GM21737 (cell line): ENCODE measurements at regions not wholly inside any gene's neighbourhood (a gene's known extent, or its start where the extent isn't known, plus 50 kb on each side); places are given as distances from the start of the nearest gene placed in this dataset.
"Not testable (repeated sequence)": the region's sequence is repeated elsewhere in the genome, so short reads cannot be mapped to it uniquely, and the experiment has no call there.

ENCODE experiments used
- ATAC-seq: cut with Tn5 transposase; IDR thresholded peaks from one replicate; pipeline ENCODE4 v1.9.1; 2021; ENCODE audit warnings: mild to moderate bottlenecking, moderate library complexity; ENCODE audit not compliant: unreplicated experiment

- ATAC-seq = no peak
Measured at GRCh38 chr1:99062192-99062591, 57.5 kb upstream of the PLPPR5 start.

DNA sequence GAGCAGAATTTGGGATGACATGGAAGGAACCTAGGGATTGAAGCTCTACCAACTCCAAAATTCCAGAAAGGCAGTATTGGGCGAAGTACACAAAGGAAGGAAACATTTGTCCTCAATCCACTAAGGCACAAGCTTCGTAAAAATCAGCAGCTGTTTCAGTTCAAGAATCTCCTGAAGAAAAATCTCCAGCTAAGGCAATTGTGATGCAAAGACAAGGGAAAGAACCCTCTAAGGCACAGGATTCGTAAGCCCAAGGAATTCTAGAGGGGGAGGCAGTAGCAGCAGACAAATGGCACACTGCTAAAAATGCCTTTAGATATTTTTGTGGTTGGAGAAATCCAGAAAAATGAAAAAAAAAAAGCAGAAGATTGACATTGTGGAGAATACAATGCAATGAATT is 64.5 kb upstream of the PLPPR5 start:
- no peak for ATAC-seq

DNA sequence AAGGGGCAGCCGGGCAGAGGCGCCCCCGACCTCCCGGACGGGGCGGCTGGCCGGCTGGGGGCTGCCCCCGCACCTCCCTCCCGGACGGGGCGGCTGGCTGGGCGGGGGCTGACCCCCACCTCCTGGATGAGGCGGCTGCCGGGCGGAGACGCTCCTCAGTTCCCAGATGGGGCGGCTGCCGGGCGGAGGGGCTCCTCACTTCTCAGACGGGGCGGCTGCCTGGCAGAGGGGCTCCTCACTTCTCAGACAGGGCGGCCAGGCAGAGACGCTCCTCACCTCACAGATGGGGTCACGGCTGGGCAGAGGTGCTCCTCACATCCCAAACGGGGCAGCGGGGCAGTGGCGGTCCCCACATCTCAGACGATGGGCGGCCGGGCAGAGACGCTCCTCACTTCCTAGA is 73.9 kb upstream of the PLPPR5 start:
- not testable (repeated sequence) for ATAC-seq

GRCh38 chr1:99082366-99082765 is 77.7 kb upstream of the PLPPR5 start:
- ATAC-seq = no peak

- no peak for ATAC-seq
Measured at GRCh38 chr1:99083338-99083737, 78.7 kb upstream of the PLPPR5 start.

- ATAC-seq = no peak
Measured at GRCh38 chr1:99084562-99084961, 79.9 kb upstream of the PLPPR5 start.

DNA sequence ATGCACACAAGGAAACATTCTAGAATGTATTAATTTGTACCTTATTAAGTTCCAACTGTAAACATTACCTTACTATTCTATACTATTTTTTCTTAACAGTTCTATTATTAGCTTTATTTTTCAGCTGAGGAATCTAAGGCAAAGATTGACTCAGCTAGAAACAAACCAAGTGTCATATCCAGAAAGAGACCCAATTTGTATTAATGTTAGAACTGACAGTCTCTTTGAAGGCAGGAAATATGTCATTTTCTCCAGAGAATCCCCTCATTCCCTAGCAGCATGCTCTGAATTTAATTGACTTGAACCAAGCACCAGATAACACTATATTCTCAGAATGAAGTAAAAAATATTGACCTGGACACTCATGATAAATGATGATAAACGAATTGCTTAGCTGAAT is 81.4 kb upstream of the PLPPR5 start:
- no peak for ATAC-seq

DNA sequence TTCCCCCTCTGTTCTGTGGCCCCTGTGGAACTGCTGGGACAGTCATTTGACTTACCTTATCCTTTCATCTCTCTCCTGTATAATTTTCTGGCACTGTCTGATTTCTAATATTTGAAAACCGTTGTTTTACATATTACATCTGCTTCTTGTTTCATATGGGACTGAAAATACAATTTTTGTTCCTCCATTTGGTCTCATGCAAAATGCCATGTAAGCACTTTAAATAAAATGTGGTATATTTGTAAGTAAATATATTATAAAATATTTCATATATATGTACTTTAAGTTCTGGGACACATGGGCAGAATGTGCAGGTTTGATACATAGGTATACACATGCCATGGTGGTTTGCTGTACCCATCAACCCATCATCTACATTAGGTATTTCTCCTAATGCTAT is 93.9 kb upstream of the PLPPR5 start:
- no peak for ATAC-seq

- ATAC-seq = no peak
Measured at GRCh38 chr1:99106274-99106673, 101.6 kb upstream of the PLPPR5 start.

- no peak for ATAC-seq
Measured at GRCh38 chr1:99107680-99108079, 103.0 kb upstream of the PLPPR5 start.

- no peak for ATAC-seq
Measured at GRCh38 chr1:99110140-99111041, 105.7 kb upstream of the PLPPR5 start.

- no peak for ATAC-seq
Measured at GRCh38 chr1:99115231-99115630, 110.6 kb upstream of the PLPPR5 start.

DNA sequence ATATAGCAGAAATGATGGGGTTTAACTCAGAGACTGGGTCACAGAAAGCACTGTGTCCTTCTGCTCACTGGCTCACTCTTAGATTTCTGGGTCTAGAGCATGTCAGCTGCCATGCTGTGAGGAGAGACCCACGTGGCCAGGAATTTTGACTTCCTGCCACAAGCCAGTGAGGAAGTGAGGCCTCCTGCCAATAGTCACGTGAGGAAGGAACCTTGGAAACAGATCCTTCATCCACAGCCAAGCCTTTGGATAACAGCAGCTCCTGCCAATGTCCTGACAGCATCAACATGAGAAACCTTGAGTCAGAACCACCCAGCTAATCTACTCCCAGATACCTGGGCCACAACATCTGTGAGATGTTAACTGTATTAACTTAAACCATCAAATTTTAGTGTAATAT is 114.5 kb upstream of the PLPPR5 start:
- ATAC-seq = no peak

DNA sequence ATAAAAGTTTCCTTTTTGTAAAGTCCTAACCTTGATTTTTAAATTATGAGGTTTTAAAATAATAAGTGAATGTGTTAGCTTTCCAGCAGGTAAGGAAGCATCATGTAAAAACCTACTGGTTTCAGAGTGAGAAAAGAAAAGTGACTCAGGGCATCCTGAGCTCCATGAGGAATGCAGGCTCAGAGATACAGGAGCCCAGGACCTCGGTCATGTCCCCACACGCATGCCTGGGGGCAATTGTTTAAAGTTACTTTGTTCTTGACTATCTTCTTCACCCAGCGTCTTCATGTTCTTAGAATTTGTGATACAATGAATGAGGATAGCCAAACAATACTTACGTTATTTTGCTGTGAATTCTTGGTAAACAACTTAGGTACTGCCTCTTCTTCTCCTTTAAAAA is 117.4 kb upstream of the PLPPR5 start:
- ATAC-seq = no peak

DNA sequence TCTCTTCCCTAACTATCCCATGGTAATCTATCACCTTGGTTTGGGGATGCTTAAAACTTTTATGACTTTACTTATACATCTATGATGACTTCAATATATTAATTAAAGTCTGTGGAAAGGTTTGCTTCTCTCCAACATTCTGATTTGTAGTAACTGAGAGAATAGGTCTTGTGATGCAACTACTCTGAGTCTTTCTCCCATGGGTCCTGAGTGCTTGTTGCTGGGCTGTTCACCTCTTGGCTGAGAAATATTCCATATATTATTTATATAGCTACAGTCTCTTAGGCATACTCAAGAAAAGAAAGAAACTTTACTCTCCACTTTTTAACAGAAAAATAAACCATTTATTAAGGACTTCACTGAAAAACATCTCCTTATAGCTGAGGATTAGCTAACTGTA is 119.3 kb upstream of the PLPPR5 start:
- ATAC-seq = no peak

- ATAC-seq = no peak
Measured at GRCh38 chr1:99131546-99131945, 126.9 kb upstream of the PLPPR5 start.

- no peak for ATAC-seq
Measured at GRCh38 chr1:99133756-99134500, 129.3 kb upstream of the PLPPR5 start.

- ATAC-seq = no peak
Measured at GRCh38 chr1:99137554-99138206, 126.6 kb upstream of the PLPPR4 start.

DNA sequence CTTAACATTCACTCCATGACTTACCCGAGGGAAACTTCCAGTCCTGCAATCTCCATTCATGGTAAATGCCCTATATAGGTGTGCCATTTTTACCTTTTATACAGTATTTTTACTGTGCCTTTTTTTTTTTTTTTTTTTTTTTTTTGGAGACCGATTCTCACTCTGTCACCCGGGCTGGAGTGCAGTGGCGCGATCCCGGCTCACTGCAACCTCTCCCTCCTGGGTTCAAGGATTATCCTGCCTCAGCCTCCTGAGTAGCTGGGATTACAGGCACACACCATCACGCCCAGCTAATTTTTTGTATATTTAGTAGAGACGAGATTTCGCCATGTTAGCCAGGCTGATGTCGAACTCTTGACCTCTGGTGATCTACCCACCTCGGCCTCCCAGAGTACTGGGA is 124.4 kb upstream of the PLPPR4 start:
- no peak for ATAC-seq

DNA sequence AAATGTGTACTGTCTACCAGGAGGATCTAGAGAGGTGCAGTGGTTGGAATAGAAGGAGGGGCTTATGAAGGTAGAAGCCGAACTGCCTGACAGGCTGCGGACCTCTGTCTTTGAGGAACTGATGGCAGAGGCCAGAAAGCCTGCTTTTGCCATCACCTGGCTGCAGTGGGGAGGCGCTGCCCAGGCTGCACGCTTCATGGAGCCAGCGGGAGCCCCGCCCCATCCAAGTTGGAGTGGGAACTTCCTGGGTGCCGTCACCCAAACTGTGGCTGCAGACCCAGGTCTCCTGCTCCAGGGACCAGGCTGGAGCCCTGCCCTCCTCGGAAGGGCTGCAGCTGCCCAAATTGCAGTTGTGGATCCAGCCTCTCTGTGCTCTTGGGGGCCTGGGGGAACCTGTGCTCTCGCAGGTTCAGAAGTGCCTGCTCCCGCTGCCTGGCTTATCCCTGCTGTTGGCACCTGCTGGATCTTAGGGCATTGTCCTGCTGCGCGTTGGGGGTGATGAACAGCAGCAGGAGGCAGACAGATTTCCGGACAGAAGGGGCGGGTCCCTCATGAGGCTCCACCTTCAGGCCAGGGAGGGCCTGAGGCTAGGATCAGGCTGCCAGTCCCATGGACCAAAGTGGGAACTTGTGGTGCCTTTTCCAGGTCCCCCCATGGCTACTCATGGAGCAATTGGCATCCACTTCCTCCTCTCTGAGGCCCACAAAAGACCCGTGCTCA is 118.0 kb upstream of the PLPPR4 start:
- ATAC-seq = no peak

DNA sequence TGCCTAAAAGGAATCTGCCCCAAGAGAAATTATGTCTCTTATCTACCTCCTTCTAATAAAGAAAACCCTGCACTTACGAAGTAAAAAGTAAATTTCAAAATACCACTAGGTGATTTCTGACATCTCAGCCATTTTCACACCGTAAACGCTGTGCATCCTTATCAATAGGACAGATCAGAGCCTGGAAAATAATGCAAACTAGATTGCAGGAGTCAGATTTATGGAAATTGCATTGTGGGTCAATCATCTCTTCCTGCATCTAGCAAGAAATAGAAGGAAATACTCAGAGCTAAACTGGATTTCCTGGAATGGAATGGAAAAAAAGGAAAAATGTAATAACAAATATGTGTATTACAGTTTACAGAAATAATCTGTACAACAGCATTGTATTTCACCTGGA is 114.3 kb upstream of the PLPPR4 start:
- no peak for ATAC-seq
